Uterus (tissue), 3 donors: ENCODE measurements at regions not wholly inside any gene's neighbourhood (a gene's known extent, or its start where the extent isn't known, plus 50 kb on each side); places are given as distances from the start of the nearest gene placed in this dataset.

Experiments used
- DNase-seq, 2 donors: peaks; one replicate each; pipeline ENCODE4 v3.0.0-alpha.2; 2019 to 2020
- H3K27ac ChIP-seq, 2 donors: fragments of 200-600 bp; sonication (generic); 1 replicate in 1 of 2; 2 replicates in 1 of 2; pipeline ENCODE4 v1.5.1; 2016 to 2018
- H3K27me3 ChIP-seq, 2 donors: fragments of 200-600 bp; sonication (generic); one replicate each; pipeline ENCODE4 v1.5.1; 2018 to 2019; ENCODE audit warnings: control low read depth in 1 of 2
- H3K36me3 ChIP-seq, 2 donors: fragments of 200-600 bp; sonication (generic); one replicate each; pipeline ENCODE4 v1.5.1; 2019; ENCODE audit warnings: control low read depth in 1 of 2
- H3K4me1 ChIP-seq, 2 donors: fragments of 200-600 bp; sonication (generic); one replicate each; pipeline ENCODE4 v1.5.1; 2018 to 2019; ENCODE audit warnings: control low read depth in 1 of 2
- H3K4me3 ChIP-seq, 2 donors: fragments of 200-600 bp; sonication (generic); 1 replicate in 1 of 2; 2 replicates in 1 of 2; pipeline ENCODE4 v1.5.1; 2018 to 2019; ENCODE audit warnings: mild to moderate bottlenecking in 1 of 2
- H3K9me3 ChIP-seq, 2 donors: fragments of 200-600 bp; sonication (generic); one replicate each; pipeline ENCODE4 v1.5.1; 2019; ENCODE audit warnings: control low read depth in 1 of 2
- POLR2A ChIP-seq, 2 donors: fragments of 450-650 bp; IDR thresholded peaks; one replicate each; pipeline ENCODE4 v1.6.1; 2016; ENCODE audit warnings: antibody characterized with exemption in 2 of 2, mild to moderate bottlenecking in 1 of 2, moderate library complexity in 1 of 2
- intact Hi-C: fragments of 100-400 bp; cut with DNase I; formaldehyde crosslinking; loops from one replicate; pipeline ENCODE4 v1.15.1; 2023; ENCODE audit warnings: low total_unique reads
- TF ChIP-seq, protein P1 (sequence below), 4 experiments: fragments of 200-600 bp in 2 of 4; fragments of 450-650 bp in 2 of 4; sonication (generic) in 2 of 4; IDR thresholded peaks; one replicate each; pipeline ENCODE4 v1.5.1; 2016 to 2019; ENCODE audit warnings: antibody characterized with exemption in 4 of 4, mild to moderate bottlenecking in 2 of 4, moderate library complexity in 1 of 4
- donor health status: DM: yes; HTN: yes; CAD: no.

DNA sequence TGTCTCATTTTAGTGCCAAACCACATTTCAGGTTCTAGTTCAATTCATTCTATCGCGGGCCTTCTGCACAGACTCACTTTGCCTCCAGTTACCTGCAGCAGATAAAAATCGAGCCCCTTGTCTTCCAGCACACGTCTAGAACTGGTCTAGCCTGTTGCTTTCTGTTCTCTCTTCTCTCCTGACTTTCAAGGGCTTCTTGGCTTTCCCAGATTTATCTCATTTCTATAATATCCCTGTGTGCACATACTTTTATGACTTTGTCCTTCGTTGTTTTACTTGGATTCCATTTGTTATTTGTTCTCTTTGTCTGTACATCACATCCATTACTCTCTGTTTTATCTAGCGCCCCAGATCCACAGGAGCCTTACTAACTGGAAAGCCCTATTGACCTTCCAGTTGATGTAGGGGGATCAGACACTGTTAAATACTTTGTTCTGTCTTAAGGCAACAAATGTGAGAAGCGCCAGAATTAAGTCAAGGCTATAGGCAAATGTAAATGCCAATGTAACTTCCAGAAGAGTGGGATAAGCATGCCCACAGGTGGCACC is 284.5 kb upstream of the ADGRL4 start:
- H3K27me3 ChIP-seq, result no peaks in the 10 kb centered on the region
- H3K27ac ChIP-seq, result no peak overlapping the region
- no peak for TF ChIP-seq POLR2A (IDR thresholded peaks at IDR 0.05)
- H3K4me1 ChIP-seq, result no peaks in the 10 kb centered on the region
- no peaks in the 10 kb centered on the region for H3K36me3 ChIP-seq
- H3K9me3 ChIP-seq, result no peaks in the 10 kb centered on the region
- intact Hi-C loops, result no loop called here
- no peak for DNase-seq
- no peak overlapping the region for H3K4me3 ChIP-seq

DNA sequence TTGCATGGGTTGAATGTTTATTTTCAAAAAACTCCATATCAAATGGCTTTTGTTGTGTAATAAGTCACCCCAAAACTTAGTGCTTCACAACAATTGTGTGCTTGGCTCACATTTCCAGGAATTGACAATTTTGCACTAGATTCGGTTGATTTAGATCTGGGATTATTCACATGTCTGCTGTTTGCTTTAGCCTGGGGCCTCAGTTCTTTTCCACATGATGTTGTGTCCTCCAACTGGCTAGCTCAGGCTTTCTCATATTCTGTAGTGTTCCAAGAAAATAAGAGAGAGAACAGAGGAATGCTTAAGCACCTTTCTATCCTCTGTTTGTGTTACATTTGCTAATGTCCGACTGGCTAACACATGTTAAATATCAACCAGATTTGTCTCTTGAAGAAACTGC is 281.5 kb upstream of the ADGRL4 start:
- TF ChIP-seq POLR2A (IDR thresholded peaks at IDR 0.05), result no peak
- TF ChIP-seq, protein P1, sequence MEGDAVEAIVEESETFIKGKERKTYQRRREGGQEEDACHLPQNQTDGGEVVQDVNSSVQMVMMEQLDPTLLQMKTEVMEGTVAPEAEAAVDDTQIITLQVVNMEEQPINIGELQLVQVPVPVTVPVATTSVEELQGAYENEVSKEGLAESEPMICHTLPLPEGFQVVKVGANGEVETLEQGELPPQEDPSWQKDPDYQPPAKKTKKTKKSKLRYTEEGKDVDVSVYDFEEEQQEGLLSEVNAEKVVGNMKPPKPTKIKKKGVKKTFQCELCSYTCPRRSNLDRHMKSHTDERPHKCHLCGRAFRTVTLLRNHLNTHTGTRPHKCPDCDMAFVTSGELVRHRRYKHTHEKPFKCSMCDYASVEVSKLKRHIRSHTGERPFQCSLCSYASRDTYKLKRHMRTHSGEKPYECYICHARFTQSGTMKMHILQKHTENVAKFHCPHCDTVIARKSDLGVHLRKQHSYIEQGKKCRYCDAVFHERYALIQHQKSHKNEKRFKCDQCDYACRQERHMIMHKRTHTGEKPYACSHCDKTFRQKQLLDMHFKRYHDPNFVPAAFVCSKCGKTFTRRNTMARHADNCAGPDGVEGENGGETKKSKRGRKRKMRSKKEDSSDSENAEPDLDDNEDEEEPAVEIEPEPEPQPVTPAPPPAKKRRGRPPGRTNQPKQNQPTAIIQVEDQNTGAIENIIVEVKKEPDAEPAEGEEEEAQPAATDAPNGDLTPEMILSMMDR (IDR thresholded peaks at IDR 0.05), result no peak
- H3K4me3 ChIP-seq, result no peak overlapping the region
- no peaks in the 10 kb centered on the region for H3K36me3 ChIP-seq
- no peak for DNase-seq
- no peaks in the 10 kb centered on the region for H3K27me3 ChIP-seq
- no peaks in the 10 kb centered on the region for H3K4me1 ChIP-seq
- no peaks in the 10 kb centered on the region for H3K9me3 ChIP-seq
- H3K27ac ChIP-seq, result no peak overlapping the region
- intact Hi-C loops, result no loop called here

DNA sequence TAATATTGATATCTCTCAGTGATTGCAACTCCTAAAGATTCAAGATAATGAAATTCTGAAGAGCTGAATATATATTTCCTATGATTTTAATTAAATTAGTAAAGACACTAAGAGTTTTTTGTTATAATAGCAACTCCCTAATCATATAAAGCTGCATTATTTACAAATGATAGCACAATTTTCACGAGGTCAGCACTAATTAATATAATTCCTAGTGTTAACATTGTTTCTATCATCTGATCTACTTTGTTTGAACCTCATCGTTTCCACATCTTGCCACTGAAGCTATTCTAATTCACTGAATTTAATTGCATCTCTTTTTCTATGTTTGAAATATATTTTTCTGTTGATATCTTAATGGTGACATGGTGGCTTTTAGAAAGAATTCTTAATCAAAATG is 279.1 kb upstream of the ADGRL4 start:
- Histone ChIP-seq H3K27ac (no peak overlapping the region), H3K27me3 (no peaks in the 10 kb centered on the region), H3K36me3 (no peaks in the 10 kb centered on the region), H3K9me3 (no peaks in the 10 kb centered on the region), H3K4me1 (no peaks in the 10 kb centered on the region), H3K4me3 (no peak overlapping the region)
- TF ChIP-seq POLR2A (IDR thresholded peaks at IDR 0.05), result no peak
- TF ChIP-seq, protein P1 (IDR thresholded peaks at IDR 0.05), result no peak
- intact Hi-C loops, result no loop called here
- no peak for DNase-seq

DNA sequence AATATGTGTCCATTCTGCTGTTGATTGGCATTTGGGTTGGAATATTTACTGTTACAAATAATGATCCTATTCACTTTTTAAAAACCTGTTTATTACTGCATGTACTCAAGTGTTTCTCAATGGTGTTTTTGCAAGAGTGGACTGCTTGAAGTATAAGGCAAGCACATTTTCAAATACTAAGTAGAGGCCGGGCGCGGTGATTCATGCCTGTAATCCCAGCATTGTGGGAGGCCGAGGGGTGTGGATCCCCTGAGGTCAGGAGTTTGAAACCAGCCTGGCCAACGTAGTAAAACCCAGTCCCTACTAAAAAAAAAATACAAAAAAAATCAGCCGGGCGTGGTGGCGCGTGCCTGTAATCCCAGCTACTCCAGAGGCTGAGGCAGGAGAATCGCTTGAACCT is 276.9 kb upstream of the ADGRL4 start:
- H3K27me3 ChIP-seq, result no peaks in the 10 kb centered on the region
- no peaks in the 10 kb centered on the region for H3K9me3 ChIP-seq
- intact Hi-C loops, result no loop called here
- H3K27ac ChIP-seq, result no peak overlapping the region
- TF ChIP-seq, protein P1 (IDR thresholded peaks at IDR 0.05), result no peak
- no peak for TF ChIP-seq POLR2A (IDR thresholded peaks at IDR 0.05)
- no peak overlapping the region for H3K4me3 ChIP-seq
- no peak for DNase-seq
- H3K4me1 ChIP-seq, result no peaks in the 10 kb centered on the region
- no peaks in the 10 kb centered on the region for H3K36me3 ChIP-seq

DNA sequence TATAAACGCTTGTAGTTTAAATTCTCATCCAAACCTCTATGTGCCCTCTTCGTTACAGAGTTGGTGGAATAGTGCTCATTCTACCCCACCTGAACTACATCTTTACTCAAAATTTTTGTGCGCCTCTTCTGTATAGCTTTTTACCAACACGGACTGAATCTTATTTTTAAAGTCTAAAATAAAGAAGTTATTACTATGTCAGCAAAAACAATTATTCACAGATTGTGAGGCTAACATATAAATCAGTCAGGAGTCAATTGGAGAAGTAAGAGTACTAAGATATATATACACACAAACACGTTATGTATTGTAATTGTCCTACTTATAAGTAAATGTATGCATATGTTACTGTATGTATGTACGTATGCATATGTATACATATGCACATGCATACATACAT is 274.9 kb upstream of the ADGRL4 start:
- Histone ChIP-seq H3K9me3 (no peaks in the 10 kb centered on the region), H3K27me3 (no peaks in the 10 kb centered on the region), H3K27ac (no peak overlapping the region), H3K4me1 (no peaks in the 10 kb centered on the region), H3K4me3 (no peak overlapping the region), H3K36me3 (no peaks in the 10 kb centered on the region)
- no peak for DNase-seq
- TF ChIP-seq, protein P1 (IDR thresholded peaks at IDR 0.05), result no peak
- TF ChIP-seq POLR2A (IDR thresholded peaks at IDR 0.05), result no peak
- intact Hi-C loops, result no loop called here

DNA sequence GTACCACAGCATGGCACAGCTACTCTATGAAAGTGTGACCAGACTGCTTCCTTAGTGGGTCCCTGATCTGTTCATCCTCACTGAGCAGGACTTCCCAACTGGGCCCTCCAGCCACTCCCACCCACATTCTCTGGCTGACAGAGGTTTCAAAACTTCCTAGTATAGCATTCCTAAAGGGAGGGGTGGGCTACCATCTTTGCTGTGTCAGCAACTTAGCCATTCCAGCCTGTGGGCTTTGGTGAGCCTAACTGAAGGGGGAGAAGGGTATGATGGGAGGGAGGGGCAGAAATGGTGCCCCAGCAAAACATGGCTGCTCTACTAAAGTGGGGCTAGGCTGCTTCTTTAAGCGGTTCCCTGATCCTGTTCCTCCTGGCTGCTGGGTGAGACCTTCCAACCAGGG is 265.2 kb upstream of the ADGRL4 start:
- DNase-seq, result no peak
- intact Hi-C loops, result no loop called here
- H3K36me3 ChIP-seq, result no peaks in the 10 kb centered on the region
- H3K4me3 ChIP-seq, result no peak overlapping the region
- no peaks in the 10 kb centered on the region for H3K9me3 ChIP-seq
- H3K27me3 ChIP-seq, result no peaks in the 10 kb centered on the region
- H3K4me1 ChIP-seq, result no peaks in the 10 kb centered on the region
- TF ChIP-seq, protein P1 (IDR thresholded peaks at IDR 0.05), result no peak
- TF ChIP-seq POLR2A (IDR thresholded peaks at IDR 0.05), result no peak
- H3K27ac ChIP-seq, result no peak overlapping the region
